K562 (cell line): ENCODE measurements at regions not wholly inside any gene's neighbourhood (a gene's known extent, or its start where the extent isn't known, plus 50 kb on each side); places are given as distances from the start of the nearest gene placed in this dataset.

ENCODE experiments used
- ATF2 ChIP-seq: sonication (generic); formaldehyde crosslinking; IDR thresholded peaks from 2 replicates; pipeline ENCODE4 v1.8.1; 2022; ENCODE audit warnings: missing genetic modification reagents
- FOSL1 ChIP-seq: fragments of 200-800 bp; sonication (Bioruptor generic); conservative IDR thresholded peaks from 2 replicates; pipeline ENCODE4 v1.6.1; 2016; ENCODE audit warnings: missing genetic modification characterization, missing compliant biosample characterization
- KAT7 ChIP-seq: sonication (generic); formaldehyde crosslinking; IDR thresholded peaks from 2 replicates; pipeline ENCODE4 v1.8.0; 2022; ENCODE audit warnings: missing genetic modification reagents, mild to moderate bottlenecking, borderline replicate concordance
- NR3C1 ChIP-seq: sonication (generic); formaldehyde crosslinking; IDR thresholded peaks from 2 replicates; pipeline ENCODE4 v1.8.1; 2022; ENCODE audit warnings: missing genetic modification reagents
- PTTG1 ChIP-seq: fragments of 450-650 bp; IDR thresholded peaks from 2 replicates; pipeline ENCODE4 v1.6.1; 2016; ENCODE audit warnings: low read depth, mild to moderate bottlenecking, missing genetic modification characterization, missing compliant biosample characterization
- SMARCB1 ChIP-seq: IDR thresholded peaks from 2 replicates; pipeline ENCODE4 v1.6.1; 2011; ENCODE audit warnings: improper control_type of control experiment, low read depth; ENCODE audit not compliant: insufficient read length
- STAT6 ChIP-seq: sonication (generic); formaldehyde crosslinking; IDR thresholded peaks from 2 replicates; pipeline ENCODE4 v1.8.1; 2023; ENCODE audit warnings: mild to moderate bottlenecking, missing genetic modification reagents
- ZBTB26 ChIP-seq: fragments of 450-650 bp; formaldehyde crosslinking; IDR thresholded peaks from 2 replicates; pipeline ENCODE4 v1.4.0; 2022; ENCODE audit warnings: missing genetic modification characterization
- ZNF232 ChIP-seq: sonication (generic); formaldehyde crosslinking; IDR thresholded peaks from 2 replicates; pipeline ENCODE4 v1.8.0; 2022; ENCODE audit warnings: mild to moderate bottlenecking, missing genetic modification reagents
- ZNF324 ChIP-seq: fragments of 250-450 bp; sonication (Bioruptor Pico); IDR thresholded peaks from 2 replicates; pipeline ENCODE4 v1.4.0; 2020; ENCODE audit warnings: mild to moderate bottlenecking

- TF ChIP-seq NR3C1, result no peak
- no peak for TF ChIP-seq ZNF232
- no peak for TF ChIP-seq FOSL1 (tag)
- TF ChIP-seq KAT7 (CRISPR knock-in tag), result no peak
- no peak for TF ChIP-seq SMARCB1
- no peak for TF ChIP-seq STAT6 (CRISPR knock-in tag)
- TF ChIP-seq ZNF324 (CRISPR knock-in tag), result no peak
- no peak for TF ChIP-seq PTTG1 (tag)
- TF ChIP-seq ATF2 (CRISPR knock-in tag), result no peak
- TF ChIP-seq ZBTB26 (CRISPR knock-in tag), result no peak
Measured at GRCh38 chr12:13897811-13898210, 83.6 kb downstream of the GRIN2B start.
